ENCODE measurements at regions not wholly inside any gene's neighbourhood (a gene's known extent, or its start where the extent isn't known, plus 50 kb on each side); places are given as distances from the start of the nearest gene placed in this dataset.

GRCh38 chr10:1968257-1969033 is 231.1 kb upstream of the ADARB2 start:
- H2AFZ ChIP-seq (ENCODE audit: insufficient read depth, low read depth, low read length, poor library complexity, severe bottlenecking), result no peak overlapping the region
- Mint-ChIP-seq H3K27me3 (no peaks in the 10 kb centered on the region), H3K27ac (no peak overlapping the region), H3K9me3 (ENCODE audit: insufficient read depth) (no peaks in the 10 kb centered on the region), H3K4me1 (no peaks in the 10 kb centered on the region), H3K4me3 (no peak overlapping the region)
- no peaks in the 10 kb centered on the region for H3K36me3 ChIP-seq (replicated peaks in 1 of 2; ENCODE audit: control extremely low read depth in 1 of 2, control insufficient read depth in 1 of 2, extremely low read depth in 1 of 2, insufficient read depth in 2 of 2, low read length in 1 of 2)
- H3K79me2 ChIP-seq (ENCODE audit: control insufficient read depth, insufficient read depth, low read length), result no peaks in the 10 kb centered on the region
- DNase-seq (no peak), ATAC-seq (ENCODE audit: low read depth) (no peak)
- no peak overlapping the region for H3K4me3 ChIP-seq (ENCODE audit: control extremely low read depth in 1 of 5, extremely low read depth in 1 of 5, insufficient read depth in 1 of 5, low read depth in 2 of 5, low read length in 4 of 5)
- H3K9ac ChIP-seq (ENCODE audit: low read length), result no peak overlapping the region
- H3K27ac ChIP-seq (ENCODE audit: low read length in 2 of 2), result no peak overlapping the region
- no peak overlapping the region for H3K4me2 ChIP-seq (replicated peaks; ENCODE audit: low read depth, low read length, poor library complexity, severe bottlenecking)
- WGBS (ENCODE audit: insufficient coverage), result 93% methylated on average over 13 of the region's 14 CpGs
- CTCF ChIA-PET, result no interaction called here
- intact Hi-C loops (cut with micrococcal nuclease), result no loop called here
- H4K20me1 ChIP-seq (ENCODE audit: control insufficient read depth, insufficient read depth, low read length, poor library complexity, severe bottlenecking), result no peaks in the 10 kb centered on the region
- H3K27me3 ChIP-seq (replicated peaks in 1 of 4; ENCODE audit: control extremely low read depth in 1 of 4, control insufficient read depth in 3 of 4, insufficient read depth in 4 of 4, low read length in 3 of 4), result no peaks in the 10 kb centered on the region
- POLR2A ChIA-PET, result no interaction called here
- peaks cover 0 to 4% (median 0%) of the 10 kb centered on the region in 3 donors for H3K9me3 ChIP-seq (ENCODE audit: control extremely low read depth in 1 of 3, control insufficient read depth in 2 of 3, insufficient read depth in 1 of 3, low read length in 2 of 3)
- H3K4me1 ChIP-seq (ENCODE audit: control insufficient read depth in 2 of 2, insufficient read depth in 2 of 2, low read length in 2 of 2), result no peaks in the 10 kb centered on the region
- no peak for TF ChIP-seq EZH2 (IDR thresholded peaks at IDR 0.05; ENCODE audit: borderline replicate concordance, insufficient read depth, low read depth, low read length, poor library complexity, severe bottlenecking)
- no peak for TF ChIP-seq CTCF (IDR thresholded peaks at IDR 0.05)

GRCh38 chr10:1966712-1967376 is 229.5 kb upstream of the ADARB2 start:
- TF ChIP-seq EZH2 (IDR thresholded peaks at IDR 0.05; ENCODE audit: borderline replicate concordance, insufficient read depth, low read depth, low read length, poor library complexity, severe bottlenecking) (no peak), CTCF (IDR thresholded peaks at IDR 0.05) (no peak)
- no peaks in the 10 kb centered on the region for H4K20me1 ChIP-seq (ENCODE audit: control insufficient read depth, insufficient read depth, low read length, poor library complexity, severe bottlenecking)
- no peak overlapping the region for H3K4me3 Mint-ChIP-seq
- no peaks in the 10 kb centered on the region for H3K79me2 ChIP-seq (ENCODE audit: control insufficient read depth, insufficient read depth, low read length)
- no peaks in the 10 kb centered on the region for H3K27me3 ChIP-seq (replicated peaks in 1 of 4; ENCODE audit: control extremely low read depth in 1 of 4, control insufficient read depth in 3 of 4, insufficient read depth in 4 of 4, low read length in 3 of 4)
- H3K4me3 ChIP-seq (ENCODE audit: control extremely low read depth in 1 of 5, extremely low read depth in 1 of 5, insufficient read depth in 1 of 5, low read depth in 2 of 5, low read length in 4 of 5), result no peak overlapping the region
- H3K4me1 ChIP-seq (ENCODE audit: control insufficient read depth in 2 of 2, insufficient read depth in 2 of 2, low read length in 2 of 2), result no peaks in the 10 kb centered on the region
- POLR2A ChIA-PET, result no interaction called here
- H3K4me2 ChIP-seq (replicated peaks; ENCODE audit: low read depth, low read length, poor library complexity, severe bottlenecking), result no peak overlapping the region
- CTCF ChIA-PET, result no interaction called here
- H3K36me3 ChIP-seq (replicated peaks in 1 of 2; ENCODE audit: control extremely low read depth in 1 of 2, control insufficient read depth in 1 of 2, extremely low read depth in 1 of 2, insufficient read depth in 2 of 2, low read length in 1 of 2), result no peaks in the 10 kb centered on the region
- H3K4me1 Mint-ChIP-seq, result no peaks in the 10 kb centered on the region
- ATAC-seq (ENCODE audit: low read depth) (no peak), DNase-seq (no peak)
- WGBS (ENCODE audit: insufficient coverage), result 93% methylated on average over 12 of the region's 14 CpGs
- intact Hi-C loops (cut with micrococcal nuclease), result no loop called here
- H3K9me3 Mint-ChIP-seq (ENCODE audit: insufficient read depth), result no peaks in the 10 kb centered on the region
- no peak overlapping the region for H3K27ac Mint-ChIP-seq
- H3K9ac ChIP-seq (ENCODE audit: low read length), result no peak overlapping the region
- no peak overlapping the region for H2AFZ ChIP-seq (ENCODE audit: insufficient read depth, low read depth, low read length, poor library complexity, severe bottlenecking)
- H3K9me3 ChIP-seq (ENCODE audit: control extremely low read depth in 1 of 3, control insufficient read depth in 2 of 3, insufficient read depth in 1 of 3, low read length in 2 of 3), result peaks cover 0 to 3% (median 0%) of the 10 kb centered on the region in 3 donors
- no peak overlapping the region for H3K27ac ChIP-seq (ENCODE audit: low read length in 2 of 2)
- no peaks in the 10 kb centered on the region for H3K27me3 Mint-ChIP-seq

All from B cell (primary cell).